HEK293T (cell line): ENCODE measurements at regions not wholly inside any gene's neighbourhood (a gene's known extent, or its start where the extent isn't known, plus 50 kb on each side); places are given as distances from the start of the nearest gene placed in this dataset.
A peak's percentile ranks its signal among the peaks of the same experiment; 100 is the strongest.

ENCODE experiments used
- CTCF ChIA-PET: fragments of 350-600 bp; formaldehyde crosslinking; extraction: SDS; loops from one replicate; lab custom pipeline; 2021; ENCODE audit warnings: antibody characterized with exemption, inconsistent platforms; lab: Yijun Ruan, JAX
- POLR2A ChIA-PET: fragments of 350-600 bp; formaldehyde crosslinking; extraction: SDS; loops from one replicate; lab custom pipeline; 2020; ENCODE audit warnings: antibody characterized with exemption, inconsistent platforms; lab: Yijun Ruan, JAX
- DNase-seq: peaks from one replicate; pipeline ENCODE4 v3.0.0; 2012; ENCODE audit warnings: mixed read lengths; ENCODE audit errors: extremely low spot score
- ARNT ChIP-seq: fragments of 450-650 bp; IDR thresholded peaks from 2 replicates; pipeline ENCODE4 v1.6.1; 2017; ENCODE audit warnings: mild to moderate bottlenecking
- BHLHE40 ChIP-seq: fragments of 450-650 bp; IDR thresholded peaks from 2 replicates; pipeline ENCODE4 v1.6.1; 2016; ENCODE audit warnings: mild to moderate bottlenecking, moderate library complexity, borderline replicate concordance
- CTBP1 ChIP-seq: fragments of 450-650 bp; IDR thresholded peaks from 2 replicates; pipeline ENCODE4 v1.6.1; 2016; ENCODE audit warnings: borderline replicate concordance
- ELF4 ChIP-seq: fragments of 450-650 bp; IDR thresholded peaks from 2 replicates; pipeline ENCODE4 v1.6.1; 2017; ENCODE audit warnings: antibody characterized with exemption
- FOXA1 ChIP-seq: fragments of 450-650 bp; IDR thresholded peaks from 2 replicates; pipeline ENCODE4 v1.6.1; 2016; ENCODE audit warnings: mild to moderate bottlenecking
- FOXK2 ChIP-seq: fragments of 450-650 bp; IDR thresholded peaks from 2 replicates; pipeline ENCODE4 v1.6.1; 2016; ENCODE audit warnings: mild to moderate bottlenecking
- FOXM1 ChIP-seq: fragments of 450-650 bp; IDR thresholded peaks from 2 replicates; pipeline ENCODE4 v1.6.1; 2017; ENCODE audit warnings: mild to moderate bottlenecking, borderline replicate concordance
- HDGF ChIP-seq: fragments of 450-650 bp; IDR thresholded peaks from 2 replicates; pipeline ENCODE4 v1.6.1; 2017; ENCODE audit warnings: antibody characterized with exemption, borderline replicate concordance
- L3MBTL2 ChIP-seq: fragments of 450-650 bp; conservative IDR thresholded peaks from 2 replicates; pipeline ENCODE4 v1.6.1; 2016; ENCODE audit warnings: mild to moderate bottlenecking
- LEF1 ChIP-seq: fragments of 450-650 bp; IDR thresholded peaks from 2 replicates; pipeline ENCODE4 v1.6.1; 2017; ENCODE audit warnings: mild to moderate bottlenecking, borderline replicate concordance
- NFRKB ChIP-seq: fragments of 450-650 bp; IDR thresholded peaks from 2 replicates; pipeline ENCODE4 v1.6.1; 2016; ENCODE audit warnings: mild to moderate bottlenecking, moderate library complexity
- SP1 ChIP-seq: fragments of 450-650 bp; IDR thresholded peaks from 2 replicates; pipeline ENCODE4 v1.6.1; 2017
- SUZ12 ChIP-seq: fragments of 450-650 bp; IDR thresholded peaks from 2 replicates; pipeline ENCODE4 v1.6.1; 2016; ENCODE audit warnings: mild to moderate bottlenecking
- TARDBP ChIP-seq: fragments of 450-650 bp; IDR thresholded peaks from 2 replicates; pipeline ENCODE4 v1.6.1; 2016
- ZNF384 ChIP-seq: fragments of 450-650 bp; IDR thresholded peaks from 2 replicates; pipeline ENCODE4 v1.6.1; 2016
- TF ChIP-seq, protein P1 (sequence below): fragments of 450-650 bp; IDR thresholded peaks from 2 replicates; pipeline ENCODE4 v1.6.1; 2016

DNA sequence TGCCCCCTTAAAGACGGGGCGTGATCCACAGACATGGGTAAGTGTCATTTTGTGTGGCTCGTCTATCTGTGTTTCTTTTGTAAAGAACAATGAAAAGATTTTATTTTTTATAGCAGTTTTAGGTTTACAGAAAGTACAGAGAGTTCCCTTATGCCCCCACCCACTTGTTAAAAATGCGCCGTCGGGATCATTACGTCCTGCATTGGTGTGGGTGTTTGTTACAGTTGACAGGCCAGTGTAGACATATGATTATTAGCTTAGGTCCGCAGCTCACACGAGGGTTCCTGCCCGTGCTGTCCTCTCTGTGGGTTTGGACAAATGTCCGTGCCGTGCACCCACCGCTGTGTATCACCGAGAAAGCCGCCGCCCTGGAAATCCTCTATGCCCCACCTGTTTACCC lies 50.5 kb downstream of the RGS12 start:
- POLR2A ChIA-PET = no interaction called here
- CTCF ChIA-PET = interaction anchor here (1.1 kb wide), 1 partner anchor 137 kb away, joined by 3 read pairs; no protein-coding TSS in a partner anchor
- TF ChIP-seq ARNT (no peak), SUZ12 (no peak), TARDBP (no peak), SP1 (no peak), NFRKB (no peak), BHLHE40 (no peak), FOXA1 (no peak), L3MBTL2 (no peak), CTBP1 (no peak), ELF4 (no peak)
- DNase-seq = no peak

DNA sequence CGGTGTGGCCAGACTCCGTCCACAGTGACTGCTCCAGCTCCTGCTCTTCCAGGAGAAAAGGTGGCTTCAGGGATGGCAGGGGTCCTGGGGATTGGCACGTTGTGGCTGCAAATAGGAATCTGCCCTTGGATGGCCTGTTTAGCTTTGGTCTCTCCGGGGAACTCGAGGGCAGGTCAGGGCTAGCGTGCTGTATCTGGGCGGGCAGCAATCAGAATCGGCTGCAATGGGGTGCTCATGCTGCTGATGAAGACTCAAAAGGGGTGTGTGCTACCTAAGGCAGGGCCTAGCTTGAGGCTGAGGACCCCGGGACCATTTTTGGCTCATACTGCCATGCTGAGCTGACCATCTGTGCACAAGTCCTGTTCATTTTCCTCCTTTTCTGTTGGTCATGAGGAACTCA lies 51.3 kb downstream of the RGS12 start:
- ChIA-PET CTCF (interaction anchor here (1.1 kb wide), 1 partner anchor 136 kb away, joined by 3 read pairs; no protein-coding TSS in a partner anchor), POLR2A (no interaction called here)
- DNase-seq = no peak
- TF ChIP-seq L3MBTL2 = no peak
- no peak for TF ChIP-seq SP1
- TF ChIP-seq SUZ12 = no peak
- TF ChIP-seq NFRKB = no peak
- TF ChIP-seq ELF4 = no peak

DNA sequence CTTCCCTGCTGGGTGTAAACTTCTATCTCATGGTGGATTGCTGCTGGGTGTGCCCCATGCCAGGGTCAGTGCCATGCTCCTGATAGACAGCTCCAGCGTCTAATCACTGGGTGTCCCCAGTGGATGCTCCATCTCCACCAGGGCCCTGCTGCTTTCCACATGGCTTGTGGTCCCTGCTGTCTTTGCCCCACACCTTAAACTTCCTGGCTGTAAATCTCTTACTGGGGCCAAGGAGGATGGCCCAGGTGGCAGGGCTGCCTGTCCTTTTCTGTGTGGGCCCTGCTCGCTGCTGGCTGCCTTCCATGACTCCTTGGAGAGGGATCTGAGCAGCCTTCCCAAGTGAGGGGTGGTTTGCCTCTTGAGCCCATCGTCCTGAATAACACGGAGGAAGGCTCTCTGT lies 51.8 kb downstream of the RGS12 start:
- POLR2A ChIA-PET = no interaction called here
- CTCF ChIA-PET = interaction anchor here (1.1 kb wide), 1 partner anchor 136 kb away, joined by 3 read pairs; no protein-coding TSS in a partner anchor
- TF ChIP-seq FOXM1 = no peak
- TF ChIP-seq LEF1 = no peak
- TF ChIP-seq ELF4 = no peak
- TF ChIP-seq TARDBP = no peak
- TF ChIP-seq, protein P1, sequence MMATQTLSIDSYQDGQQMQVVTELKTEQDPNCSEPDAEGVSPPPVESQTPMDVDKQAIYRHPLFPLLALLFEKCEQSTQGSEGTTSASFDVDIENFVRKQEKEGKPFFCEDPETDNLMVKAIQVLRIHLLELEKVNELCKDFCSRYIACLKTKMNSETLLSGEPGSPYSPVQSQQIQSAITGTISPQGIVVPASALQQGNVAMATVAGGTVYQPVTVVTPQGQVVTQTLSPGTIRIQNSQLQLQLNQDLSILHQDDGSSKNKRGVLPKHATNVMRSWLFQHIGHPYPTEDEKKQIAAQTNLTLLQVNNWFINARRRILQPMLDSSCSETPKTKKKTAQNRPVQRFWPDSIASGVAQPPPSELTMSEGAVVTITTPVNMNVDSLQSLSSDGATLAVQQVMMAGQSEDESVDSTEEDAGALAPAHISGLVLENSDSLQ = no peak
- no peak for TF ChIP-seq L3MBTL2
- no peak for TF ChIP-seq SUZ12
- no peak for TF ChIP-seq NFRKB
- TF ChIP-seq ZNF384 = no peak
- DNase-seq = no peak

DNA sequence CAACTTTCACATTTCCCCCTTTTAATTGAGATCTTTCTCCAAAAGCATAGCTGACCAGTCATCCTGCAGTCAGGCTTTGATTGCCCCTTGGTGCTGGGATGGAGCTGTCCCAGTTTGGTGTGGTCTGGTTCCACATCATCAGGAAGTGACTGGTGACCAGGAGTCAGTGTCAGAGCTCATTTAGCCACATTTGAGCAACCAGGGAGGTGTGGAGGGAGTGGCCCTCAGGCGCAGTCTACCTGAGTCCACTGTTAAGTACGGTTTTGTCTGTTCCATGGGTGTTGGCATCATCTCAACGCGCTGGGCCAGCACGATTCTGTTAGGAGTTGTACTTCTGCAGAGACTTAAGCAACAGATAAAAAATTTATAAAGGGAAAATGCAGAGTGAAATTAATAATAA lies 52.6 kb downstream of the RGS12 start:
- ChIA-PET POLR2A (no interaction called here), CTCF (interaction anchor here (1.8 to 2.1 kb wide), 2 partner anchors 98 to 135 kb away, joined by 14 to 17 read pairs; no protein-coding TSS in a partner anchor)
- no peak for TF ChIP-seq ELF4
- TF ChIP-seq TARDBP = no peak
- TF ChIP-seq ARNT = no peak
- TF ChIP-seq FOXK2 = no peak
- no peak for TF ChIP-seq FOXA1
- no peak for TF ChIP-seq FOXM1
- TF ChIP-seq CTBP1 = no peak
- no peak for TF ChIP-seq ZNF384
- no peak for TF ChIP-seq LEF1
- no peak for TF ChIP-seq NFRKB
- TF ChIP-seq SP1 = no peak
- DNase-seq = no peak

DNA sequence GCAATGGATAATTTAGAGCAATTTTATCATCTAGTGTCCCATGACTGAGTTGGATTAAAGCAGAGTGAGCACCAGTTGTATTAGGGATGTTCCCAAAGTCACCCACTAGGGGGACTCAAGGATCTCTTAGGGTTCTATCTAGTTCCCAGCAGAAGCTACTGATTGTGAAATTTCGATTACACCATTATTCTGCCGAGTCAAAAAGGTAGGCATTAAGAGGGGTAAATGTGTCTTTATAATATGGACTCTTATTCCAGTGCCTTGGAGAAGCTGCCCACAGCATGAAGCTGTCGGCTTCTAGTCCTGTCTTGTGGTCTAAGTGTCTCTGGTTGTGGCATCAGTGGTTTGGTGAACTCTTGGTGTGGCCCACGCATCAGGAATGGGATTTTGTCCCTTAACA lies 53.3 kb downstream of the RGS12 start:
- ChIA-PET POLR2A (interaction anchor here (1.0 kb wide), 1 partner anchor 83 kb away, joined by 3 read pairs; no protein-coding TSS in a partner anchor), CTCF (interaction anchor here (0.6 to 2.1 kb wide), 18 partner anchors 8 to 535 kb away, joined by 3 to 17 read pairs (median 4); partner anchors contain the start of gene HGFAC)
- peak; percentile 78 for DNase-seq
- TF ChIP-seq FOXA1 (no peak), LEF1 (no peak), BHLHE40 (no peak), NFRKB (no peak), SP1 (no peak), ZNF384 (no peak), HDGF (no peak), SUZ12 (no peak), L3MBTL2 (no peak), FOXM1 (no peak), TARDBP (no peak), ELF4 (no peak), ARNT (no peak), FOXK2 (no peak), CTBP1 (no peak)
- TF ChIP-seq, protein P1 = no peak

DNA sequence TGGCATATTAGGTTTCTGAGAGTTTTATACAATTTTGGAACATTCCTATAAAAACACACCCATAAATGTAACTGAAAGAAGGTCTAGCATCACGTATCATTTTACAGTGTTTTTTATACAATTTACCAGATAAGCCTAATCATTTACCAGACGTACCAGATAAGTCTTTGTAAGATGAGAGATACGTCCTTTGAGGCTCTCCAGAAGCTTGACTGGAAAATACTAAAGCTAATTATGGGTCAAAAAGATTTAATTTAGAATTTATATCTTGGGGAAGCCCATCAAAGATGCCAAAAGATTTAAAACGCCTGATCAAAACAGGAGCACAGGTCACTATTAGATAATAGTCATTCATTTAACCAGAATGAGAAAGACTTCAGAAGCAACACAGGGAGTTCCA lies 55.0 kb downstream of the RGS12 start:
- ChIA-PET POLR2A (interaction anchor here (0.9 kb wide), 1 partner anchor 22 kb away, joined by 3 read pairs; no protein-coding TSS in a partner anchor), CTCF (interaction anchor here (0.6 to 1.6 kb wide), 7 partner anchors 10 to 133 kb away, joined by 3 to 8 read pairs (median 3); partner anchors contain the start of gene HGFAC)
- TF ChIP-seq FOXM1 = no peak
- TF ChIP-seq FOXK2 = no peak
- TF ChIP-seq ARNT = no peak
- TF ChIP-seq, protein P1 = no peak
- TF ChIP-seq NFRKB = no peak
- TF ChIP-seq LEF1 = no peak
- DNase-seq = no peak
